Epithelial cell of esophagus (primary cell): ENCODE measurements at regions not wholly inside any gene's neighbourhood (a gene's known extent, or its start where the extent isn't known, plus 50 kb on each side); places are given as distances from the start of the nearest gene placed in this dataset.

Experiments used
- DNase-seq: peaks from one replicate; pipeline ENCODE4 v3.0.0; 2010; ENCODE audit warnings: low read depth
- H3K4me3 ChIP-seq: 2 replicates; pipeline ENCODE4 v1.5.1; 2011; ENCODE audit warnings: mild to moderate bottlenecking, low read length, control low read depth
- CTCF ChIP-seq: IDR thresholded peaks from 2 replicates; pipeline ENCODE4 v1.5.1; 2011; ENCODE audit warnings: low read depth, mild to moderate bottlenecking, low read length, control low read depth, inconsistent platforms; ENCODE audit not compliant: insufficient read depth; ENCODE audit errors: missing control alignments

GRCh38 chr9:119917175-119917574 lies 547.9 kb upstream of the BRINP1 start:
- TF ChIP-seq CTCF: no peak
- DNase-seq: no peak
- no peak overlapping the region for H3K4me3 ChIP-seq

GRCh38 chr9:119907056-119907455 lies 537.8 kb upstream of the BRINP1 start:
- no peak for TF ChIP-seq CTCF
- H3K4me3 ChIP-seq: no peak overlapping the region
- DNase-seq: no peak

- H3K4me3 ChIP-seq: no peak overlapping the region
- no peak for DNase-seq
- no peak for TF ChIP-seq CTCF
These were observed 536.5 kb upstream of the BRINP1 start for GRCh38 chr9:119905724-119906123.

- TF ChIP-seq CTCF: no peak
- no peak overlapping the region for H3K4me3 ChIP-seq
- DNase-seq: no peak
These were observed 534.6 kb upstream of the BRINP1 start for GRCh38 chr9:119903851-119904250.

- TF ChIP-seq CTCF: no peak
- H3K4me3 ChIP-seq: no peak overlapping the region
- DNase-seq: no peak
These were observed 533.4 kb upstream of the BRINP1 start for GRCh38 chr9:119902611-119903010.

GRCh38 chr9:119898316-119898715 lies 529.1 kb upstream of the BRINP1 start:
- TF ChIP-seq CTCF: no peak
- no peak for DNase-seq
- no peak overlapping the region for H3K4me3 ChIP-seq

GRCh38 chr9:119884438-119884837 lies 515.2 kb upstream of the BRINP1 start:
- DNase-seq: no peak
- TF ChIP-seq CTCF: no peak
- H3K4me3 ChIP-seq: no peak overlapping the region
